ENCODE measurements at regions not wholly inside any gene's neighbourhood (a gene's known extent, or its start where the extent isn't known, plus 50 kb on each side); places are given as distances from the start of the nearest gene placed in this dataset.
"Not testable (repeated sequence)": the region's sequence is repeated elsewhere in the genome, so short reads cannot be mapped to it uniquely, and the experiment has no call there.

GRCh38 chr12:47610686-47611252 is 95.1 kb downstream of the RPAP3 start:
- DNase-seq (ENCODE audit: low read depth): no peak

GRCh38 chr12:47609806-47610205 is 96.0 kb downstream of the RPAP3 start:
- no peak for DNase-seq (ENCODE audit: low read depth)

GRCh38 chr12:47608671-47609070 is 97.2 kb downstream of the RPAP3 start:
- DNase-seq (ENCODE audit: low read depth): not testable (repeated sequence)

DNA sequence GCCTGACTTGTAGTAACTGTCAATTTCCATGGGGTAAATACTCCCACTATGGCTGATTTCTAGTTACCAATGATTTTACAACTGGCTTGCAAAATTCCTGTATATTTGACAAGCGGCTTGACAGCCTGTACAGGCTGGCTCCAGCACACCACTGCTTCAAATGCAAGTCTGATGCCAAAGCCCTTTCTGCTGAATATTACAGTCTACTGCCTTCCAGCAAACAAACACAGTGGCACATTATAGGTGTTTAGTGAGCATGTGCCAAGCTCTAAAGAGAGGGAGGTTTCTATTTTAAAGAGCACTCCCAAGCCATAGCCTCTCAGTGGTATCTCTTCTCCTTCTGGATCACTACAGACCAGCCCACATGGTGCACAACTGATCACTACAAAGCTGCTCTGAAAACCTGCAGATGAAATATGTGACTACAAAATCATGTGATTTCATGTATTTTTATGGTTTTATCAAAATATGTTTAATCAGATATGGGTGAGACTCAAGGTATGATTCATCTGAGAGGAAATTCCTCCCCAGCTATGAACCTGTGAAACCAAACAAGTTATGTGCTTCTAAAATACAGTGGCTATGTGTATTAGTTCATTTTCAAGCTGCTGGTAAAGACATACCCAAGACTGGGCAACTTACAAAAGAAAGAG is 101.5 kb downstream of the RPAP3 start:
- DNase-seq (ENCODE audit: low read depth): no peak

- no peak for DNase-seq (ENCODE audit: low read depth)
These were observed 102.8 kb downstream of the RPAP3 start for GRCh38 chr12:47602949-47603558.

DNA sequence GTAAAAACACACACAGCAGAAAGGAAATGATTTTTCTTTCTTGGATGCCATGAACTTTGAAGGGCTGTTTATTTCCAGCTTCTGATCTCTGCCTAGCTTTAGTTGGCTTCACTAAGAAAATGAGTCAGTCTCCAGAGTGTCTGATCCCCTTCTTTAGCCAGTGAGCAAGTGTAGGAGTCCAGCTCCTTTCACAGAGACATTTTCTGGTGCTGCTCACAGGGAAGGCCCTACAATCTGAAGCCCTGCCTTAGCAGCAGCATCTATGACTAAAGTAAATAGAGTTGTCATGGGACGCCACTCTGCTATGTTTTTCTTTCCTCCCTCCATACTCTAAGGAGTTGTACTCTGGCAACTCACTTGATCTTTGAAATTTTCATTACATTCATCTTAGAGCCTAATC is 103.5 kb downstream of the RPAP3 start:
- DNase-seq (ENCODE audit: low read depth): no peak

- DNase-seq (ENCODE audit: low read depth): no peak
These were observed 104.8 kb downstream of the RPAP3 start for GRCh38 chr12:47601071-47601470.

DNA sequence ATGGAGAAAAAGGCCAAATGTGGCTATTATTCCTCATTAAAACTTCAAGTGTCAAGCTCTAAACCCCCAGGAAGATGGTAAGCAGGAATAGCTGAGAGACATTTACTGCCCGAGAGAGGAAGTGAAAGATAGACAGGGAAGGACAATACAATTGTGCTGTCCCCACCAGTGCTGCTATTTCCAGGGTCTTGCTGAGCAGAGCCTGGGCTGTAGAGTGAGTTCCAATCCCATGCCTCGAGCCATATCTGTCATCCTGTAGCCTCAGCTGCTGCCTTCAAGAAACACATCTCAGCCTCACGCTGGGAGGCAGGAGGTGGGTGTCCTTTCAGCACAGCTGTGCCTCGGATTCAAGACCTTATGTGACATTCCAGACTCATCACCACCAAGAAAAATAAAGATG is 114.0 kb downstream of the RPAP3 start:
- DNase-seq (ENCODE audit: low read depth): no peak

DNA sequence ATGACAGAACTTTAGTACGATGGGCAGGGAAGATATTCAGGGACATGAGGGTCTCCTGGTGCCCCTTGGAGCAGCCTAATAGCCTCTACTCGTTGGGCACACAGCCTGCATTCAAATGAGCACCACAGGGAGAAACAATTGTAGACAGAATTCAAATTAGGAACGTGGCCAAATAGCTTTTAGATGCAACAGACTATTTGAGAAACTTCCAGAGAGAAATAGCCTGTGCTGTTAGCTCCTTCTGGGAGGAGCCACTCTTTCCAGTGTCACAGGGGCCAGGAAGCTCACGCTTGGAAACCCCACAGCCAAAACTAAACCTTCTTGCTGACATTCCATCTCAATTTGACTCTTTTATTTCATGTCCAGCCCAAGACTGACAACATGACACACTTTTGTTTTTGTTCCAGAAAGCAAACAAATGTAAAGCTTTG is 114.5 kb downstream of the RPAP3 start:
- DNase-seq (ENCODE audit: low read depth): no peak

DNA sequence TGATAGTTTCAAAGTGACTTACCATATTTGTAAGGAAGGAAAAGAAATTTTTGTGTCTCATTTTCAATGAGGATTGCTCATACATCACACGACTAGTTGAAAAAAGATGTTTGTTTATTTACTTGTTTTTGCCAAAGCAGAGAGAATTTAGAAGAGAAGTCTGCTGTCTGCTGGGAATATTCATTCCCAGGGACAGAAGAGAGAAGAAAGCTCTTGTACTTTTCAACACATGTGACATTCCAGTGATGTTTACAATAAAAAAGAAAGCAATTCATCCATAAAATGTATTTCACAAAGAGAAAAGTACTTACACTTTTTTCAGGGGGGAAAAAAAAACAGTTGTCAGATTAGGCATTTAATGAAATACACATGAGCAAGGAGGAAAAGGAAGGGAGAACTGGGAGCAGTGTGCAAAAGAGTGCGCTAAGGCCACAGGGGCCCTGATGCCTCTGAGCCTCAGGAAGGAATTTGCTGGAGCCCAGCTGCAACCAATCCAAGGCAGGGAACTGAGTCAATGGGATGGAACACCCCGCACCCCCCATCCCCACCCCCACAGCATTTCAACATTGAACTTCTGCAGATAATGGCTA is 115.0 kb downstream of the RPAP3 start:
- DNase-seq (ENCODE audit: low read depth): no peak

- no peak for DNase-seq (ENCODE audit: low read depth)
These were observed 118.7 kb downstream of the RPAP3 start for GRCh38 chr12:47586952-47587669.

- no peak for DNase-seq (ENCODE audit: low read depth)
These were observed 120.3 kb downstream of the RPAP3 start for GRCh38 chr12:47585507-47585906.

- no peak for DNase-seq (ENCODE audit: low read depth)
These were observed 127.0 kb downstream of the RPAP3 start for GRCh38 chr12:47578836-47579235.

- no peak for DNase-seq (ENCODE audit: low read depth)
These were observed 128.4 kb downstream of the RPAP3 start for GRCh38 chr12:47577206-47577989.

GRCh38 chr12:47576289-47576945 is 129.4 kb downstream of the RPAP3 start:
- DNase-seq (ENCODE audit: low read depth): no peak

- no peak for DNase-seq (ENCODE audit: low read depth)
These were observed 131.4 kb downstream of the RPAP3 start for GRCh38 chr12:47574252-47575021.

DNA sequence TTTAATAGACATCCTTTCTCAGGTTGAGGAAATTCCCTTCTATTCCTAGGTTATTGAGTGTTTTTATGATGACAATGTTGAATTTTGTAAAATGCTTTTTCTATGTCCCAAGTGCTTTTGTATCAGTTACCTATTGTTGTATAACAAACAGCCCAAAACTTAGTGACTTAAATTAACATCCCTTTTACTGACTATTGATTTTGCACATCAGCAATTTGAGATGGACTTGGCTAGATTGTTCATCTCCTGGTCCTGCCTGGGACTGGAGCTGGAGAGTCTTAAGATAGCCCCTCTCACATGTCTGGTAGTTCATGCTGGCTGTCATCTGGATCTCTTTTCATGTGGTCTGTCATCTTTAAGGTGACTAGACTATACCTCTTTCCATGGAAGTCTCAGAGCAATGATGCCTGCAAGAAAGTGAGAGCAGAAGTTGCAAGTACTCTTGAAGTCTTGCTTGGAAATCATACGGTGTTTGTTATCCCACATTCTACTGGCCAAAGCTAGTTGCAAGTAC is 132.6 kb downstream of the RPAP3 start:
- DNase-seq (ENCODE audit: low read depth): no peak

- DNase-seq (ENCODE audit: low read depth): no peak
These were observed 135.7 kb downstream of the RPAP3 start for GRCh38 chr12:47570151-47570550.

DNA sequence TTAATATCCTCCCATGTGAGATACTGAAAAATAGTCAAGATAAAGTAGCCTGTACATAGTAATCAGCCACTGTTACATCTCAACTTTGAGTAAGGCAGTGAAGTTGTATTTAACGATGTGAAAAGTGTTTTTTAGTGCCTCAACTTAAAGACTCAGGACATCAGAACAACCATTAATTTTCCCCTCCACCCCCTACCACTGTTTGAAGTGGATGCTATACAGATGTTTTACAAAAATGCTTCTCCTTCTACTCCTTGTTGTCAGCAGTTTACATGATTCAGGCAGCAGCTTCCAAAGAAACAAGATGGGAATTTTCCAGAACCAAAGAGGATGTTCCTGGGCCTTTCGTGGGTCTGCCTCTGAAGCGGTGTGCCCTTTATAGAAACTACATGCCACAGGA is 143.6 kb downstream of the RPAP3 start:
- no peak for DNase-seq (ENCODE audit: low read depth)

DNA sequence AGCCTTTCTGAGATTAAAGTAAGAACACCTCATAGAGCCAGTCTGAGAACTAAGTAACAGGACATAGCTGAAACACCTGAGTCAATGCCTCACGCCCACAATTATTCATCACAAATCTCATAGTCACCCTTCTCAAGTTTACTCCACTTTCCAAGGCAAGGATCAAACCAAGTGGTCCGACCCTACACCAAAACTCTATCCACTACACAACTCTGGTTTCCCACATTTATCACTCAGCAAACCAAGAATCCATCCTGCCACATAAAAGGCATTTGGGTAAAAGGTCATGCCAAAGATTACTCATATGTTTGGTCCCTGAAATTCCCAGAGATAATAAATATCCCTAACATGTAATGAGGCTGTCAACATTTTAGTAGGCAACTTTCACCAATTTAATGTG is 144.1 kb downstream of the RPAP3 start:
- DNase-seq (ENCODE audit: low read depth): no peak

Data from T follicular helper cell (primary cell).